A549 (cell line): ENCODE measurements at regions not wholly inside any gene's neighbourhood (a gene's known extent, or its start where the extent isn't known, plus 50 kb on each side); places are given as distances from the start of the nearest gene placed in this dataset.

ENCODE experiments used
- ATAC-seq, 2 experiments: fragments of 200-7000 bp in 1 of 2; fragments of >200 bp in 1 of 2; cut with Nextera tagmentation in 1 of 2; cut with Tn5 transposase in 1 of 2; 3 replicates each; pipeline versions ENCODE4 v1.8.0 to v1.9.1; 2018 to 2020; ENCODE audit warnings: mild to moderate bottlenecking in 1 of 2, moderate library complexity in 1 of 2
- CTCF ChIA-PET: fragments of 300-600 bp; sonication (Branson Sonifier 250); formaldehyde crosslinking; extraction: SDS; loops from one replicate; lab custom pipeline; 2021; ENCODE audit warnings: antibody characterized with exemption, inconsistent platforms; lab: Yijun Ruan, JAX
- POLR2A ChIA-PET: fragments of 350-600 bp; formaldehyde crosslinking; extraction: SDS; loops from one replicate; lab custom pipeline; 2021; ENCODE audit warnings: antibody characterized with exemption, inconsistent platforms; lab: Yijun Ruan, JAX
- DNase-seq, 2 experiments: peaks; one replicate each; pipeline versions ENCODE4 v3.0.0 to v3.0.0-alpha.2; 2011 to 2016; ENCODE audit warnings: low read depth in 1 of 2, low spot score in 1 of 2
- FAIRE-seq: peaks from 2 replicates; lab custom pipeline; 2011; peaks lifted over from hg19 to GRCh38; lab: Jason Lieb, UNC
- H3K27ac ChIP-seq, 2 experiments: fragments of >200 bp; sonication (Bioruptor Twin); formaldehyde crosslinking; 3 replicates each; pipeline ENCODE4 v1.5.1; 2016 to 2017
- H3K4me1 ChIP-seq: fragments of >200 bp; sonication (Bioruptor Twin); formaldehyde crosslinking; 3 replicates; pipeline ENCODE4 v1.6.1; 2016
- H3K4me2 ChIP-seq: fragments of >200 bp; sonication (Bioruptor Twin); formaldehyde crosslinking; 3 replicates; pipeline ENCODE4 v1.6.1; 2016
- H3K4me3 ChIP-seq: fragments of >200 bp; sonication (Bioruptor Twin); formaldehyde crosslinking; 3 replicates; pipeline ENCODE4 v1.5.1; 2016
- H3K9me3 ChIP-seq: fragments of >200 bp; sonication (Bioruptor Twin); formaldehyde crosslinking; 3 replicates; pipeline ENCODE4 v1.6.1; 2016
- BCL3 ChIP-seq: fragments of >200 bp; sonication (Bioruptor Twin); formaldehyde crosslinking; IDR thresholded peaks from 3 replicates; pipeline ENCODE4 v1.6.1; 2016
- BHLHE40 ChIP-seq: IDR thresholded peaks from 2 replicates; pipeline ENCODE4 v1.6.1; 2012; ENCODE audit warnings: low read depth, low read length, inconsistent platforms
- CHD4 ChIP-seq: fragments of 200-600 bp; sonication (generic); IDR thresholded peaks from 2 replicates; pipeline ENCODE4 v1.6.1; 2016; ENCODE audit warnings: antibody characterized with exemption, mild to moderate bottlenecking, borderline replicate concordance
- EP300 ChIP-seq, 2 experiments: fragments of >200 bp; sonication (Bioruptor Twin); formaldehyde crosslinking; IDR thresholded peaks; 2 replicates in 1 of 2; 3 replicates in 1 of 2; pipeline ENCODE4 v1.6.1; 2016 to 2017
- ESRRA ChIP-seq: fragments of 150-350 bp; IDR thresholded peaks from 2 replicates; pipeline ENCODE4 v1.6.1; 2014; ENCODE audit warnings: mild to moderate bottlenecking, low read length, borderline replicate concordance
- FOSL2 ChIP-seq, 2 experiments: fragments of 450-650 bp in 1 of 2; fragments of >200 bp in 1 of 2; sonication (Bioruptor Twin) in 1 of 2; formaldehyde crosslinking; IDR thresholded peaks; 2 replicates each; pipeline versions ENCODE4 v1.5.0 to v1.6.1; 2016 to 2020; ENCODE audit warnings: mild to moderate bottlenecking in 1 of 2, moderate library complexity in 1 of 2
- HEYL ChIP-seq: fragments of 250-450 bp; sonication (Bioruptor Pico); IDR thresholded peaks from 2 replicates; pipeline ENCODE4 v1.8.0; 2021; ENCODE audit warnings: mild to moderate bottlenecking, moderate library complexity
- JUN ChIP-seq, 2 experiments: fragments of >200 bp; sonication (Bioruptor Twin); formaldehyde crosslinking; IDR thresholded peaks; 2 replicates in 1 of 2; 3 replicates in 1 of 2; pipeline ENCODE4 v1.6.1; 2016 to 2017
- JUNB ChIP-seq: fragments of >200 bp; sonication (Bioruptor Twin); formaldehyde crosslinking; IDR thresholded peaks from 2 replicates; pipeline ENCODE4 v1.6.1; 2016
- KDM1A ChIP-seq: fragments of 200-600 bp; sonication (generic); IDR thresholded peaks from 2 replicates; pipeline ENCODE4 v1.6.1; 2016; ENCODE audit warnings: low read depth, mild to moderate bottlenecking
- MAZ ChIP-seq: fragments of 150-350 bp; IDR thresholded peaks from 2 replicates; pipeline ENCODE4 v1.6.1; 2014; ENCODE audit warnings: antibody characterized with exemption, low read depth, low read length, borderline replicate concordance
- PHF8 ChIP-seq: fragments of 200-600 bp; sonication (generic); IDR thresholded peaks from 2 replicates; pipeline ENCODE4 v1.6.1; 2016; ENCODE audit warnings: low read depth, mild to moderate bottlenecking, antibody characterized with exemption, moderate library complexity, borderline replicate concordance
- POLR2A ChIP-seq: IDR thresholded peaks from 2 replicates; pipeline ENCODE4 v1.6.1; 2012; ENCODE audit warnings: mild to moderate bottlenecking, low read length
- RAD21 ChIP-seq, 2 experiments: fragments of >200 bp in 1 of 2; sonication (Bioruptor Twin) in 1 of 2; formaldehyde crosslinking in 1 of 2; IDR thresholded peaks in 1 of 2; conservative IDR thresholded peaks in 1 of 2; 2 replicates in 1 of 2; 3 replicates in 1 of 2; pipeline ENCODE4 v1.6.1; 2012 to 2018; ENCODE audit warnings: inconsistent platforms in 1 of 2
- REST ChIP-seq: fragments of 200-600 bp; sonication (generic); IDR thresholded peaks from 2 replicates; pipeline ENCODE4 v1.6.1; 2016; ENCODE audit warnings: antibody characterized with exemption, mild to moderate bottlenecking, moderate library complexity
- SMC3 ChIP-seq: fragments of >200 bp; sonication (Bioruptor Twin); formaldehyde crosslinking; IDR thresholded peaks from 3 replicates; pipeline ENCODE4 v1.6.1; 2018; ENCODE audit warnings: inconsistent platforms
- SREBF2 ChIP-seq: fragments of 450-650 bp; IDR thresholded peaks from 2 replicates; pipeline ENCODE4 v1.6.1; 2014; ENCODE audit warnings: mild to moderate bottlenecking, moderate library complexity
- TP53 ChIP-seq: fragments of 250-450 bp; sonication (Bioruptor Pico); IDR thresholded peaks from 2 replicates; pipeline ENCODE4 v1.5.0; 2021; ENCODE audit warnings: mild to moderate bottlenecking, moderate library complexity
- ZC3H11A ChIP-seq: fragments of 450-650 bp; IDR thresholded peaks from 2 replicates; pipeline ENCODE4 v1.6.1; 2014; ENCODE audit warnings: antibody characterized with exemption, mild to moderate bottlenecking
- ZFP36 ChIP-seq: fragments of 450-650 bp; IDR thresholded peaks from 2 replicates; pipeline ENCODE4 v1.6.1; 2014; ENCODE audit warnings: borderline replicate concordance; ENCODE audit not compliant: partially characterized antibody
- WGBS: methylation state at CpG from one replicate; pipeline ENCODE4 v1.1.6; 2017; ENCODE audit errors: missing lambda C conversion rate; 5-methylcytosine and 5-hydroxymethylcytosine counted together

GRCh38 chrX:97849951-97850350 is 966.2 kb downstream of the RPA4 start:
- FAIRE-seq (no peak), ATAC-seq (no peak), DNase-seq (no peak)
- Histone ChIP-seq H3K4me2 (no peak overlapping the region), H3K4me1 (no peaks in the 10 kb centered on the region), H3K9me3 (no peaks in the 10 kb centered on the region), H3K4me3 (no peak overlapping the region), H3K27ac (no peak overlapping the region)
- ChIA-PET CTCF (no interaction called here), POLR2A (no interaction called here)
- TF ChIP-seq BHLHE40 (no peak), RAD21 (conservative IDR thresholded peaks at IDR 0.05 in 1 of 2, IDR thresholded peaks at IDR 0.05 in 1 of 2) (no peak), MAZ (no peak), KDM1A (no peak), HEYL (CRISPR knock-in tag) (no peak), ZFP36 (no peak), ZC3H11A (no peak), SREBF2 (no peak), POLR2A (no peak), BCL3 (no peak), JUN (IDR thresholded peaks at IDR 0.05) (no peak)

GRCh38 chrX:97850911-97851310 is 967.2 kb downstream of the RPA4 start:
- CTCF ChIA-PET: no interaction called here
- WGBS: 9% methylated on average over 1 of the region's 1 CpG

GRCh38 chrX:97854086-97854485 is 970.4 kb downstream of the RPA4 start:
- Histone ChIP-seq H3K4me3 (no peak overlapping the region), H3K4me1 (no peaks in the 10 kb centered on the region), H3K27ac (no peak overlapping the region), H3K4me2 (no peak overlapping the region), H3K9me3 (no peaks in the 10 kb centered on the region)
- ChIA-PET POLR2A (no interaction called here), CTCF (no interaction called here)
- DNase-seq (no peak), FAIRE-seq (no peak), ATAC-seq (no peak)
- TF ChIP-seq REST (no peak), EP300 (IDR thresholded peaks at IDR 0.05) (no peak), JUNB (no peak), PHF8 (no peak)
- WGBS: 20% methylated on average over 1 of the region's 2 CpGs

More at GRCh38 chrX:97850911-97851310, 967.2 kb downstream of the RPA4 start:
- Histone ChIP-seq H3K9me3 (no peaks in the 10 kb centered on the region), H3K4me1 (no peaks in the 10 kb centered on the region), H3K27ac (no peak overlapping the region)
- TF ChIP-seq HEYL (CRISPR knock-in tag) (no peak), CHD4 (no peak), JUN (IDR thresholded peaks at IDR 0.05) (no peak), TP53 (no peak), ESRRA (no peak), POLR2A (no peak), SMC3 (no peak), FOSL2 (IDR thresholded peaks at IDR 0.05) (no peak), FOSL2 (CRISPR knock-in tag; IDR thresholded peaks at IDR 0.05) (no peak)
- TF ChIP-seq, all 56 proteins: peak for 0
- FAIRE-seq (no peak), ATAC-seq (no peak), DNase-seq (no peak)
- POLR2A ChIA-PET: no interaction called here
- no peak overlapping the region for H3K4me2 ChIP-seq
- no peak overlapping the region for H3K4me3 ChIP-seq
